A673 (cell line): ENCODE measurements at regions not wholly inside any gene's neighbourhood (a gene's known extent, or its start where the extent isn't known, plus 50 kb on each side); places are given as distances from the start of the nearest gene placed in this dataset.

ENCODE experiments used
- BruUV-seq: library from RNA; stranded (reverse); fragments of 400-500 nt; replicated peaks from 2 replicates; lab custom pipeline; 2021; lab: Mats Ljungman, UMichigan
- CTCF ChIA-PET: fragments of 300-600 bp; sonication (Branson Sonifier 250); formaldehyde crosslinking; loops from one replicate; lab custom pipeline; 2022; ENCODE audit warnings: antibody characterized with exemption; lab: Charles Lee
- POLR2A ChIA-PET: fragments of 300-600 bp; sonication (Branson Sonifier 250); formaldehyde crosslinking; loops from one replicate; lab custom pipeline; 2022; ENCODE audit warnings: antibody characterized with exemption; ENCODE audit not compliant: low non-redundant PET; lab: Charles Lee
- DNase-seq: peaks from one replicate; pipeline ENCODE4 v3.0.0-alpha.2; 2015; ENCODE audit warnings: low spot score
- H3K27ac ChIP-seq: fragments of 200-600 bp; sonication (generic); 2 replicates; pipeline ENCODE4 v1.5.1; 2016; ENCODE audit warnings: mixed run types, low read depth, mild to moderate bottlenecking, mixed read lengths, antibody characterized with exemption, low read length; ENCODE audit not compliant: poor library complexity, severe bottlenecking
- H3K27me3 ChIP-seq: fragments of 200-600 bp; sonication (generic); replicated peaks from 2 replicates; pipeline ENCODE4 v1.6.1; 2017; ENCODE audit warnings: mixed run types, low read depth, mild to moderate bottlenecking, mixed read lengths, antibody characterized with exemption, low read length; ENCODE audit not compliant: insufficient read depth, poor library complexity
- H3K36me3 ChIP-seq: fragments of 200-600 bp; sonication (generic); 2 replicates; pipeline ENCODE4 v1.6.1; 2016; ENCODE audit warnings: mixed run types, mild to moderate bottlenecking, mixed read lengths, antibody characterized with exemption, low read length; ENCODE audit not compliant: insufficient read depth, poor library complexity, severe bottlenecking
- H3K4me1 ChIP-seq: fragments of 200-600 bp; sonication (generic); 2 replicates; pipeline ENCODE4 v1.6.1; 2017; ENCODE audit warnings: mixed run types, mild to moderate bottlenecking, mixed read lengths, antibody characterized with exemption, low read length; ENCODE audit not compliant: insufficient read depth, poor library complexity, severe bottlenecking
- H3K4me3 ChIP-seq: fragments of 200-600 bp; sonication (generic); 2 replicates; pipeline ENCODE4 v1.5.1; 2016; ENCODE audit warnings: low read depth, mixed run types, mild to moderate bottlenecking, mixed read lengths, low read length; ENCODE audit not compliant: poor library complexity, severe bottlenecking
- H3K9me3 ChIP-seq: fragments of 200-600 bp; sonication (generic); 2 replicates; pipeline ENCODE4 v1.6.1; 2016; ENCODE audit warnings: mixed run types, low read depth, mild to moderate bottlenecking, mixed read lengths, antibody characterized with exemption, low read length; ENCODE audit not compliant: poor library complexity, severe bottlenecking
- CTCF ChIP-seq: fragments of 300-800, 200-600 bp; sonication (generic); conservative IDR thresholded peaks from 2 replicates; pipeline ENCODE4 v1.5.1; 2017; ENCODE audit warnings: low read depth, mild to moderate bottlenecking, antibody characterized with exemption, low read length, moderate library complexity, mixed read lengths
- EZH2 ChIP-seq: fragments of 200-600 bp; sonication (generic); IDR thresholded peaks from 2 replicates; pipeline ENCODE4 v1.6.1; 2017; ENCODE audit warnings: borderline replicate concordance, low read depth, mild to moderate bottlenecking, mixed read lengths, antibody characterized with exemption, low read length; ENCODE audit not compliant: poor library complexity, severe bottlenecking
- intact Hi-C: fragments of 100-400 bp; cut with micrococcal nuclease; formaldehyde crosslinking; loops from one replicate; pipeline ENCODE4 v1.10.0; 2022; ENCODE audit not compliant: unreplicated experiment

GRCh38 chr7:85564861-85565260 lies 378.0 kb upstream of the SEMA3D start:
- CTCF ChIA-PET = no interaction called here

GRCh38 chr7:85561706-85562105 lies 374.9 kb upstream of the SEMA3D start:
- H3K4me3 ChIP-seq = no peak overlapping the region
- ChIA-PET POLR2A (no interaction called here), CTCF (no interaction called here)
- no peak for DNase-seq
- H3K36me3 ChIP-seq = no peaks in the 10 kb centered on the region
- no peaks in the 10 kb centered on the region for H3K9me3 ChIP-seq
- H3K4me1 ChIP-seq = no peaks in the 10 kb centered on the region
- no peak overlapping the region for H3K27ac ChIP-seq
- TF ChIP-seq EZH2 = no peak
- no peak for TF ChIP-seq CTCF
- no peaks in the 10 kb centered on the region for H3K27me3 ChIP-seq
- intact Hi-C loops = no loop called here
- no TSS peak for BruUV-seq

More at GRCh38 chr7:85564861-85565260, 378.0 kb upstream of the SEMA3D start:
- H3K27me3 ChIP-seq = no peaks in the 10 kb centered on the region
- no peak overlapping the region for H3K27ac ChIP-seq
- no peak for DNase-seq
- no TSS peak for BruUV-seq
- no peaks in the 10 kb centered on the region for H3K4me1 ChIP-seq
- intact Hi-C loops = no loop called here
- POLR2A ChIA-PET = no interaction called here
- H3K9me3 ChIP-seq = no peaks in the 10 kb centered on the region
- TF ChIP-seq EZH2 (no peak), CTCF (no peak)
- no peak overlapping the region for H3K4me3 ChIP-seq
- H3K36me3 ChIP-seq = no peaks in the 10 kb centered on the region

- Histone ChIP-seq H3K4me1 (no peaks in the 10 kb centered on the region), H3K9me3 (no peaks in the 10 kb centered on the region), H3K36me3 (no peaks in the 10 kb centered on the region), H3K27ac (no peak overlapping the region), H3K27me3 (no peaks in the 10 kb centered on the region), H3K4me3 (no peak overlapping the region)
- DNase-seq = peak; percentile 74
- CTCF ChIA-PET = interaction anchor here (1.2 kb wide), 1 partner anchor 275 kb away, joined by 3 read pairs; no protein-coding TSS in a partner anchor
- intact Hi-C loops = loop anchor here (2.0 to 10.0 kb wide), 5 partner anchors 87 to 1620 kb away; partner anchors contain the start of gene SEMA3D
- POLR2A ChIA-PET = no interaction called here
- TF ChIP-seq EZH2 = no peak
- TF ChIP-seq CTCF = peak; percentile 80
- BruUV-seq = no TSS peak
Measured at GRCh38 chr7:85554236-85555178, 367.7 kb upstream of the SEMA3D start.
